Trophoblast cell (in vitro differentiated cells and primary cell): ENCODE measurements at regions not wholly inside any gene's neighbourhood (a gene's known extent, or its start where the extent isn't known, plus 50 kb on each side); places are given as distances from the start of the nearest gene placed in this dataset.

Experiments
- DNase-seq, 2 donors: peaks; one replicate each; pipeline ENCODE4 v3.0.0-alpha.2; 2016
- H2AFZ ChIP-seq: 2 replicates; pipeline ENCODE4 v1.6.1; 2013; ENCODE audit warnings: low read length, moderate library complexity, mild to moderate bottlenecking; ENCODE audit not compliant: insufficient read depth, poor library complexity
- H2AK5ac ChIP-seq: 2 replicates; pipeline ENCODE4 v1.6.1; 2013; ENCODE audit warnings: mild to moderate bottlenecking, low read length
- H2BK120ac ChIP-seq: 2 replicates; pipeline ENCODE4 v1.6.1; 2013; ENCODE audit warnings: low read length, mild to moderate bottlenecking, moderate library complexity; ENCODE audit not compliant: insufficient read depth, poor library complexity
- H2BK12ac ChIP-seq: 2 replicates; pipeline ENCODE4 v1.6.1; 2013; ENCODE audit warnings: mild to moderate bottlenecking, low read length, moderate library complexity
- H2BK5ac ChIP-seq: 2 replicates; pipeline ENCODE4 v1.6.1; 2013; ENCODE audit warnings: low read length, low read depth, moderate library complexity, mild to moderate bottlenecking; ENCODE audit not compliant: poor library complexity
- H3K14ac ChIP-seq: 2 replicates; pipeline ENCODE4 v1.6.1; 2013; ENCODE audit warnings: mild to moderate bottlenecking, low read length
- H3K18ac ChIP-seq: 2 replicates; pipeline ENCODE4 v1.6.1; 2013; ENCODE audit warnings: mild to moderate bottlenecking, low read length
- H3K23ac ChIP-seq: 2 replicates; pipeline ENCODE4 v1.6.1; 2013; ENCODE audit warnings: low read length
- H3K27ac ChIP-seq: 2 replicates; pipeline ENCODE4 v1.5.1; 2013; ENCODE audit warnings: low read depth, mild to moderate bottlenecking, inconsistent platforms, low read length, moderate library complexity
- H3K27me3 ChIP-seq: 2 replicates; pipeline ENCODE4 v1.6.1; 2013; ENCODE audit warnings: inconsistent platforms, mild to moderate bottlenecking, low read length, moderate library complexity; ENCODE audit not compliant: insufficient read depth
- H3K36me3 ChIP-seq, 2 experiments: 1 replicate in 1 of 2; 2 replicates in 1 of 2; pipeline ENCODE4 v1.6.1; 2013; ENCODE audit warnings: low read length in 2 of 2, mild to moderate bottlenecking in 2 of 2, moderate library complexity in 1 of 2; ENCODE audit not compliant: insufficient read depth in 2 of 2, control insufficient read depth in 1 of 2
- H3K4ac ChIP-seq: 2 replicates; pipeline ENCODE4 v1.6.1; 2013; ENCODE audit warnings: low read depth, mild to moderate bottlenecking, low read length, moderate library complexity
- H3K4me1 ChIP-seq, 2 experiments: 1 replicate in 1 of 2; 2 replicates in 1 of 2; pipeline ENCODE4 v1.6.1; 2013; ENCODE audit warnings: low read length in 2 of 2, mild to moderate bottlenecking in 2 of 2, moderate library complexity in 1 of 2; ENCODE audit not compliant: insufficient read depth in 2 of 2, control insufficient read depth in 1 of 2
- H3K4me2 ChIP-seq: 2 replicates; pipeline ENCODE4 v1.6.1; 2013; ENCODE audit warnings: inconsistent platforms, mild to moderate bottlenecking, low read length, moderate library complexity
- H3K4me3 ChIP-seq: 2 replicates; pipeline ENCODE4 v1.5.1; 2013; ENCODE audit warnings: mild to moderate bottlenecking, low read depth, low read length, inconsistent platforms
- H3K79me1 ChIP-seq: one replicate; pipeline ENCODE4 v1.6.1; 2013; ENCODE audit warnings: low read length
- H3K79me2 ChIP-seq: 2 replicates; pipeline ENCODE4 v1.6.1; 2013; ENCODE audit warnings: low read length, mild to moderate bottlenecking; ENCODE audit not compliant: control insufficient read depth, insufficient read depth, poor library complexity
- H3K9ac ChIP-seq: 2 replicates; pipeline ENCODE4 v1.6.1; 2013; ENCODE audit warnings: mild to moderate bottlenecking, low read length
- H3K9me3 ChIP-seq: 2 replicates; pipeline ENCODE4 v1.6.1; 2013; ENCODE audit warnings: low read depth, mild to moderate bottlenecking, control low read depth, inconsistent platforms, low read length; ENCODE audit not compliant: insufficient read depth
- H4K12ac ChIP-seq: 2 replicates; pipeline ENCODE4 v1.6.1; 2013; ENCODE audit warnings: low read depth, mild to moderate bottlenecking, low read length, moderate library complexity
- H4K8ac ChIP-seq: 2 replicates; pipeline ENCODE4 v1.6.1; 2013; ENCODE audit warnings: low read depth, mild to moderate bottlenecking, low read length, moderate library complexity
- H4K91ac ChIP-seq: one replicate; pipeline ENCODE4 v1.6.1; 2013; ENCODE audit warnings: low read depth, mild to moderate bottlenecking, low read length, moderate library complexity
- WGBS: extraction: QIAGEN DNeasy Blood & Tissue Kit; methylation state at CpG from one replicate; pipeline ENCODE4 v1.1.7; 2013; ENCODE audit warnings: missing lambda C conversion rate; ENCODE audit not compliant: insufficient read length, insufficient coverage; ENCODE audit errors: extremely low coverage; 5-methylcytosine and 5-hydroxymethylcytosine counted together

DNA sequence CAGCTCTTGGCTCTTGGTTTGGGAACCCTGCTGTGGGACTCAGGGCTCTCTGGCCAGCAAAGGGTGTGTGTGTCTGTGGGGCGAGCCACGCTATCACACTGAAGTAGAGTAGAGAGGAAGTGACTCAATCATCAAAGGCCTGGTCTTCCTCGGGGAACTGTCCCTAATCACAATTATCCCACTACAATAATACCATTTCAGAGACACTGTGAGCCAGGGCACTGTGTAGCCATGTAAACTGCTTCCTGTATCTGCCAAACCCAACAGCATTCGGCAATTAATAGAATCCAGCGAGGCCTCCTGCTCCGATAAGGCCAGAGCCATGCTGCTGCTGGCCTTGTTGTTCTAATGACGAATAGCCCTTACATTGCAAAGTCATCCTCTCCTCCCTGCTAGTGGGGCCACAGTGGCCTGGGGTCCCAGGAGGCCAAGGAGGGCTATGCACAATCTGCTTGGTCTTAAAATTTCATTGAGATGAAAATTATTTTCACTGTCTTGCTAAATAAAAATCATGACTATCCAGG lies 49.8 kb upstream of the LMO2 start:
- H3K14ac ChIP-seq = no peak overlapping the region
- H3K27me3 ChIP-seq = no peaks in the 10 kb centered on the region
- H3K9me3 ChIP-seq = no peaks in the 10 kb centered on the region
- H2AK5ac ChIP-seq = no peak overlapping the region
- no peak overlapping the region for H3K18ac ChIP-seq
- no peak overlapping the region for H3K4me2 ChIP-seq
- DNase-seq = peak in 1 of 2 donors; percentile 10
- no peak overlapping the region for H3K4me3 ChIP-seq
- H2BK120ac ChIP-seq = no peak overlapping the region
- H4K12ac ChIP-seq = no peak overlapping the region
- H3K9ac ChIP-seq = no peak overlapping the region
- H4K8ac ChIP-seq = no peak overlapping the region
- H3K79me1 ChIP-seq = no peaks in the 10 kb centered on the region
- no peaks in the 10 kb centered on the region for H3K36me3 ChIP-seq
- no peak overlapping the region for H3K4ac ChIP-seq
- no peak overlapping the region for H3K23ac ChIP-seq
- H3K4me1 ChIP-seq = peaks cover 0 to 3% of the 10 kb centered on the region in 2 experiments
- H3K27ac ChIP-seq = no peak overlapping the region
- no CpG with 5 or more reads among the region's 7 CpGs for WGBS
- no peak overlapping the region for H2BK12ac ChIP-seq
- H4K91ac ChIP-seq = no peak overlapping the region
- H2AFZ ChIP-seq = no peak overlapping the region
- no peaks in the 10 kb centered on the region for H3K79me2 ChIP-seq
- H2BK5ac ChIP-seq = no peak overlapping the region
